Testis (tissue), 2 donors: ENCODE measurements at regions not wholly inside any gene's neighbourhood (a gene's known extent, or its start where the extent isn't known, plus 50 kb on each side); places are given as distances from the start of the nearest gene placed in this dataset.

Source experiments
- DNase-seq: peaks from one replicate; pipeline ENCODE4 v3.0.0-alpha.2; 2019
- H3K27ac ChIP-seq, 2 donors: fragments of 200-600 bp; sonication (generic); one replicate each; pipeline ENCODE4 v1.5.1; 2019
- H3K27me3 ChIP-seq: fragments of 200-600 bp; sonication (generic); one replicate; pipeline ENCODE4 v1.5.1; 2019
- H3K36me3 ChIP-seq: fragments of 200-600 bp; sonication (generic); one replicate; pipeline ENCODE4 v1.5.1; 2017; ENCODE audit warnings: low read depth; ENCODE audit errors: missing control alignments
- H3K4me1 ChIP-seq: fragments of 200-600 bp; sonication (generic); one replicate; pipeline ENCODE4 v1.5.1; 2019
- H3K4me3 ChIP-seq, 2 donors: fragments of 200-600 bp; sonication (generic); one replicate each; pipeline ENCODE4 v1.5.1; 2017 to 2019
- H3K9me3 ChIP-seq: fragments of 200-600 bp; sonication (generic); one replicate; pipeline ENCODE4 v1.5.1; 2017
- POLR2A ChIP-seq: fragments of 450-650 bp; IDR thresholded peaks from one replicate; pipeline ENCODE4 v1.6.1; 2017; ENCODE audit warnings: antibody characterized with exemption, mild to moderate bottlenecking, moderate library complexity
- WGBS, 2 donors: methylation state at CpG; one replicate each; pipeline ENCODE4 v1.1.5; 2018; 5-methylcytosine and 5-hydroxymethylcytosine counted together
- intact Hi-C: fragments of 100-400 bp; cut with DNase I; formaldehyde crosslinking; loops from one replicate; pipeline ENCODE4 v1.15.1; 2023; ENCODE audit warnings: low total_unique reads
- TF ChIP-seq, protein P1 (sequence below), 3 experiments: fragments of 450-650 bp in 2 of 3; fragments of 200-600 bp in 1 of 3; sonication (generic) in 1 of 3; IDR thresholded peaks; one replicate each; pipeline ENCODE4 v1.5.1; 2016 to 2019; ENCODE audit warnings: antibody characterized with exemption in 3 of 3, mild to moderate bottlenecking in 2 of 3, moderate library complexity in 1 of 3

GRCh38 chr12:68434391-68435298 lies 102.5 kb upstream of the MDM1 start:
- TF ChIP-seq POLR2A: no peak
- TF ChIP-seq, protein P1, sequence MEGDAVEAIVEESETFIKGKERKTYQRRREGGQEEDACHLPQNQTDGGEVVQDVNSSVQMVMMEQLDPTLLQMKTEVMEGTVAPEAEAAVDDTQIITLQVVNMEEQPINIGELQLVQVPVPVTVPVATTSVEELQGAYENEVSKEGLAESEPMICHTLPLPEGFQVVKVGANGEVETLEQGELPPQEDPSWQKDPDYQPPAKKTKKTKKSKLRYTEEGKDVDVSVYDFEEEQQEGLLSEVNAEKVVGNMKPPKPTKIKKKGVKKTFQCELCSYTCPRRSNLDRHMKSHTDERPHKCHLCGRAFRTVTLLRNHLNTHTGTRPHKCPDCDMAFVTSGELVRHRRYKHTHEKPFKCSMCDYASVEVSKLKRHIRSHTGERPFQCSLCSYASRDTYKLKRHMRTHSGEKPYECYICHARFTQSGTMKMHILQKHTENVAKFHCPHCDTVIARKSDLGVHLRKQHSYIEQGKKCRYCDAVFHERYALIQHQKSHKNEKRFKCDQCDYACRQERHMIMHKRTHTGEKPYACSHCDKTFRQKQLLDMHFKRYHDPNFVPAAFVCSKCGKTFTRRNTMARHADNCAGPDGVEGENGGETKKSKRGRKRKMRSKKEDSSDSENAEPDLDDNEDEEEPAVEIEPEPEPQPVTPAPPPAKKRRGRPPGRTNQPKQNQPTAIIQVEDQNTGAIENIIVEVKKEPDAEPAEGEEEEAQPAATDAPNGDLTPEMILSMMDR (IDR thresholded peaks at IDR 0.05): no peak
- DNase-seq: no peak
- Histone ChIP-seq H3K4me1 (no peaks in the 10 kb centered on the region), H3K36me3 (no peaks in the 10 kb centered on the region), H3K27me3 (no peaks in the 10 kb centered on the region), H3K4me3 (no peak overlapping the region), H3K27ac (no peak overlapping the region), H3K9me3 (no peaks in the 10 kb centered on the region)
- intact Hi-C loops: no loop called here
- 82 to 95% methylated on average over 2 of the region's 2 CpGs for WGBS, 2 donors

- TF ChIP-seq, protein P1 (IDR thresholded peaks at IDR 0.05): no peak
- no peak for TF ChIP-seq POLR2A
- H3K4me1 ChIP-seq: no peaks in the 10 kb centered on the region
- no peaks in the 10 kb centered on the region for H3K36me3 ChIP-seq
- no peak overlapping the region for H3K4me3 ChIP-seq
- H3K27ac ChIP-seq: no peak overlapping the region
- H3K9me3 ChIP-seq: no peaks in the 10 kb centered on the region
- DNase-seq: no peak
- no peaks in the 10 kb centered on the region for H3K27me3 ChIP-seq
- intact Hi-C loops: no loop called here
- whole genome bisulfite sequencing, 2 donors: 96 to 100% methylated on average over 1 of the region's 1 CpG
Measured at GRCh38 chr12:68435299-68435637, 103.1 kb upstream of the MDM1 start.

DNA sequence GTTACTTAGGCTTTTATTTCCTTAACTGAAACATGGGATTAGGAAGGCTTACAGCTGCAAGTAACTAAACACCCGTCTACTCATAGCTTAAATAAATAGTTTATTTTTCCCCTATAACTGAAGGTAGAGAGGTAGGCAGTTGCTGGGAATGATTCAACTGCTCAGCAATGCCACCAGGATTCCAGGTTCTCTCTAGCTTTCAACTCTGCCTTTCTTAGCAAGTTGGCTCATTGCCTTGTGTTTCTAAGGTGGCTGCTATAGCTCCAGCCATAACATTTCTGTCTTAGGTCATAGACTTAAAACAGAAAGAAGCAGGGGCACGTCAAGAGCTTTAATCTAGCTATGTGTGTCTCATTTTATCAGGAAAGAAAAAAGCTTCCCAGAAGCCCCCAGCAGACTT lies 103.7 kb upstream of the MDM1 start:
- TF ChIP-seq, protein P1 (IDR thresholded peaks at IDR 0.05): no peak
- no peak for TF ChIP-seq POLR2A
- 88 to 95% methylated on average over 2 of the region's 2 CpGs for WGBS, 2 donors
- Histone ChIP-seq H3K27ac (no peak overlapping the region), H3K9me3 (no peaks in the 10 kb centered on the region), H3K36me3 (no peaks in the 10 kb centered on the region), H3K4me3 (no peak overlapping the region), H3K4me1 (no peaks in the 10 kb centered on the region), H3K27me3 (no peaks in the 10 kb centered on the region)
- intact Hi-C loops: no loop called here
- DNase-seq: no peak

DNA sequence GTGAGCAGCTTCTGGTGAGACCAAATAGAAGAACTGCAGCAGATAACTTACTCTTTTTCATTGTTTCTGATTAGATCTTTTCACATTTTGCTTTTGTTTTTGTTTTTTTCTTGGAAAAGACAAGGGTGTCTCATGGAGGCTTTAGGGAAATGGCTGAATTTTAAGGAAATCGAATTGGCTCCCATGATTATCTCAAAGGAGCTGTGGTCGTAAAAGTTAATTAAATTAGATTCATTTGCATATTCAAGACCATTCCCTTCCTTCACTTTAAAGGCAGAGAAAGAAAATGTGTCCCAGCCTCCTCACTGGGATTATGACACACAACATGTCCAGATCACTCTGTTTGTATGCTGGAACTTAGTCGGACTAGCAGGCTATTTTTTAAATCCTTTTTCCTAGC lies 106.4 kb upstream of the MDM1 start:
- intact Hi-C loops: no loop called here
- TF ChIP-seq POLR2A: no peak
- TF ChIP-seq, protein P1 (IDR thresholded peaks at IDR 0.05): no peak
- Histone ChIP-seq H3K36me3 (no peaks in the 10 kb centered on the region), H3K27me3 (no peaks in the 10 kb centered on the region), H3K4me3 (no peak overlapping the region), H3K27ac (no peak overlapping the region), H3K4me1 (no peaks in the 10 kb centered on the region), H3K9me3 (no peaks in the 10 kb centered on the region)
- no peak for DNase-seq
- 89% methylated on average over 3 of the region's 3 CpGs for WGBS, 2 donors
